OCI-LY7 (cell line): ENCODE measurements at regions not wholly inside any gene's neighbourhood (a gene's known extent, or its start where the extent isn't known, plus 50 kb on each side); places are given as distances from the start of the nearest gene placed in this dataset.

Experiments
- BruUV-seq: library from RNA; stranded (reverse); fragments of 400-500 nt; replicated peaks from 2 replicates; lab custom pipeline; 2021; lab: Mats Ljungman, UMichigan
- CTCF ChIA-PET: fragments of 300-600 bp; sonication (Branson Sonifier 250); formaldehyde crosslinking; loops from one replicate; lab custom pipeline; 2022; ENCODE audit warnings: antibody characterized with exemption; ENCODE audit not compliant: unreplicated experiment; lab: Charles Lee
- POLR2A ChIA-PET: fragments of 300-600 bp; sonication (Branson Sonifier 250); formaldehyde crosslinking; loops from one replicate; lab custom pipeline; 2022; ENCODE audit warnings: antibody characterized with exemption; lab: Charles Lee
- DNase-seq: peaks from one replicate; pipeline ENCODE4 v3.0.0-alpha.2; 2015; ENCODE audit warnings: low spot score
- H2AFZ ChIP-seq: fragments of 200-600 bp; sonication (generic), shearing (Covaris generic); 2 replicates; pipeline ENCODE4 v1.6.1; 2014; ENCODE audit warnings: mild to moderate bottlenecking, antibody characterized with exemption, low read length, moderate library complexity
- H3K27ac ChIP-seq: fragments of 200-600 bp; sonication (generic); 2 replicates; pipeline ENCODE4 v1.5.1; 2014; ENCODE audit warnings: mixed run types, low read depth, mild to moderate bottlenecking, moderate library complexity, low read length, inconsistent platforms; ENCODE audit not compliant: poor library complexity, severe bottlenecking
- H3K36me3 ChIP-seq: fragments of 200-600 bp; sonication (generic); 2 replicates; pipeline ENCODE4 v1.6.1; 2014; ENCODE audit warnings: mild to moderate bottlenecking, antibody characterized with exemption, low read length, moderate library complexity, mixed read lengths; ENCODE audit not compliant: insufficient read depth
- H3K4me1 ChIP-seq: fragments of 200-600 bp; sonication (generic); 2 replicates; pipeline ENCODE4 v1.5.1; 2014; ENCODE audit warnings: mild to moderate bottlenecking, low read length; ENCODE audit not compliant: insufficient read depth, poor library complexity, severe bottlenecking
- H3K4me2 ChIP-seq: fragments of 200-600 bp; sonication (generic); 2 replicates; pipeline ENCODE4 v1.6.1; 2014; ENCODE audit warnings: mild to moderate bottlenecking, low read length
- H3K4me3 ChIP-seq: fragments of 200-600 bp; sonication (generic); 2 replicates; pipeline ENCODE4 v1.5.1; 2014; ENCODE audit warnings: mild to moderate bottlenecking, low read depth, low read length; ENCODE audit not compliant: poor library complexity, severe bottlenecking
- H3K79me2 ChIP-seq: fragments of 200-600 bp; sonication (generic); 2 replicates; pipeline ENCODE4 v1.6.1; 2016; ENCODE audit warnings: low read depth, mild to moderate bottlenecking, low read length, moderate library complexity, mixed read lengths; ENCODE audit not compliant: insufficient read depth
- H3K9me2 ChIP-seq: fragments of 200-600 bp; sonication (generic); 2 replicates; pipeline ENCODE4 v1.6.1; 2016; ENCODE audit warnings: mild to moderate bottlenecking, low read length, mixed read lengths; ENCODE audit not compliant: insufficient read depth
- H3K9me3 ChIP-seq: fragments of 200-600 bp; sonication (generic); 2 replicates; pipeline ENCODE4 v1.6.1; 2014; ENCODE audit warnings: mild to moderate bottlenecking, mixed run types, low read length, mixed read lengths
- H4K20me1 ChIP-seq: fragments of 200-600 bp; sonication (generic); 2 replicates; pipeline ENCODE4 v1.6.1; 2014; ENCODE audit warnings: mild to moderate bottlenecking, antibody characterized with exemption, low read length, moderate library complexity, mixed read lengths; ENCODE audit not compliant: insufficient read depth
- EZH2phosphoT487 ChIP-seq: fragments of 200-600 bp; sonication (generic); IDR thresholded peaks from 2 replicates; pipeline ENCODE4 v1.6.1; 2018; ENCODE audit warnings: low read depth, borderline replicate concordance, mild to moderate bottlenecking, mixed run types, antibody characterized with exemption, low read length, moderate library complexity, mixed read lengths
- intact Hi-C: fragments of 100-400 bp; cut with micrococcal nuclease; formaldehyde crosslinking; loops from one replicate; pipeline ENCODE4 v1.10.0; 2022; ENCODE audit not compliant: unreplicated experiment
- TF ChIP-seq, protein P1 (sequence below): fragments of 200-600 bp; sonication (generic); conservative IDR thresholded peaks from 2 replicates; pipeline ENCODE4 v1.5.1; 2014; ENCODE audit warnings: mild to moderate bottlenecking, antibody characterized with exemption, low read length, moderate library complexity, mixed read lengths

DNA sequence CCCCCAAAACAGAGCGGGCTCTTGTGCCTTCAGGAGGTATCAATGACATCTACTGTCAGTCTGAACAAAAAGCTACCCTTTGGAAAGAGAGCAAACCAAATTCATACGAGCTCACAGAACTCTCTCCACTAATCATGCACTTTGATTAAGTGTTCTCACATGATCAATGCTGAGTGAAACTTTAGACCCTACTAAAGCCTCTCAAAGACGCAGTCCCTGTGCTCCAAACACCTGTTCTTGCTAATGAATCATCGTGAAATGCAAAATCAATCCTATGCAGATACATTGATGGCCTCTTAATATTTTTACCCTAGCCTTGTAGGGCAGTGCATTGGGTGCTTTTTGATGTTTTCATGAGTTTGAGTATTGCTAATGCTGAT lies 113.4 kb downstream of the ZBTB18 start:
- ChIA-PET CTCF (no interaction called here), POLR2A (no interaction called here)
- TF ChIP-seq, protein P1, sequence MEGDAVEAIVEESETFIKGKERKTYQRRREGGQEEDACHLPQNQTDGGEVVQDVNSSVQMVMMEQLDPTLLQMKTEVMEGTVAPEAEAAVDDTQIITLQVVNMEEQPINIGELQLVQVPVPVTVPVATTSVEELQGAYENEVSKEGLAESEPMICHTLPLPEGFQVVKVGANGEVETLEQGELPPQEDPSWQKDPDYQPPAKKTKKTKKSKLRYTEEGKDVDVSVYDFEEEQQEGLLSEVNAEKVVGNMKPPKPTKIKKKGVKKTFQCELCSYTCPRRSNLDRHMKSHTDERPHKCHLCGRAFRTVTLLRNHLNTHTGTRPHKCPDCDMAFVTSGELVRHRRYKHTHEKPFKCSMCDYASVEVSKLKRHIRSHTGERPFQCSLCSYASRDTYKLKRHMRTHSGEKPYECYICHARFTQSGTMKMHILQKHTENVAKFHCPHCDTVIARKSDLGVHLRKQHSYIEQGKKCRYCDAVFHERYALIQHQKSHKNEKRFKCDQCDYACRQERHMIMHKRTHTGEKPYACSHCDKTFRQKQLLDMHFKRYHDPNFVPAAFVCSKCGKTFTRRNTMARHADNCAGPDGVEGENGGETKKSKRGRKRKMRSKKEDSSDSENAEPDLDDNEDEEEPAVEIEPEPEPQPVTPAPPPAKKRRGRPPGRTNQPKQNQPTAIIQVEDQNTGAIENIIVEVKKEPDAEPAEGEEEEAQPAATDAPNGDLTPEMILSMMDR = no peak
- TF ChIP-seq EZH2phosphoT487 = no peak
- H3K4me1 ChIP-seq = no peaks in the 10 kb centered on the region
- H3K4me3 ChIP-seq = no peak overlapping the region
- no peak overlapping the region for H3K4me2 ChIP-seq
- no peaks in the 10 kb centered on the region for H3K9me2 ChIP-seq
- H3K36me3 ChIP-seq = no peaks in the 10 kb centered on the region
- no TSS peak for BruUV-seq
- no peaks in the 10 kb centered on the region for H4K20me1 ChIP-seq
- no peaks in the 10 kb centered on the region for H3K79me2 ChIP-seq
- DNase-seq = no peak
- intact Hi-C loops = no loop called here
- H3K9me3 ChIP-seq = no peaks in the 10 kb centered on the region
- H2AFZ ChIP-seq = no peak overlapping the region
- no peak overlapping the region for H3K27ac ChIP-seq

- H3K27ac ChIP-seq = no peak overlapping the region
These were observed 113.9 kb downstream of the ZBTB18 start for GRCh38 chr1:244165021-244165420.

DNA sequence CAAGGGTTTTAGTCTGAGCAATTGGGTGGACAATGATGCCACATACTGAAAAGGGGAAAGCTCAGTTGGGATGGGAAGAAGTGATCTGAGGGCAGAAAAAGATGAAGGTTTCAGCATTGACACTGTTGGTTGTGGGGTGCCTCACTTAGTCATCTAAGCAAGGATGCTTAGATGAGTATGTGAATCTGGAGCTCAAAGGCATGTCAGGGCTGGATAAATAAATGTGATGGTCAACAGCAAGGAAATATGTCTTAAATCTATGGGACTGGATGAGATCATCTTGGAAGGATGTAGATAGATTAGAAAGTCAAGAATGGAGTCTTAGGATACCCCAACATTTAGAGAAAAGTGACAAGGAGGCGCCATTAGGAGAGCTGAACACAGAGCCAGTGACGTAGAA lies 114.6 kb downstream of the ZBTB18 start:
- Histone ChIP-seq H3K4me1 (no peaks in the 10 kb centered on the region), H3K4me2 (no peak overlapping the region), H3K36me3 (no peaks in the 10 kb centered on the region), H3K79me2 (no peaks in the 10 kb centered on the region), H3K27ac (no peak overlapping the region), H3K9me3 (no peaks in the 10 kb centered on the region), H3K4me3 (no peak overlapping the region), H3K9me2 (no peaks in the 10 kb centered on the region), H4K20me1 (no peaks in the 10 kb centered on the region), H2AFZ (no peak overlapping the region)
- CTCF ChIA-PET = no interaction called here
- no TSS peak for BruUV-seq
- intact Hi-C loops = no loop called here
- POLR2A ChIA-PET = no interaction called here
- TF ChIP-seq, protein P1 = no peak
- TF ChIP-seq EZH2phosphoT487 = no peak
- DNase-seq = no peak

More at GRCh38 chr1:244165021-244165420, 113.9 kb downstream of the ZBTB18 start:
- Histone ChIP-seq H3K36me3 (no peaks in the 10 kb centered on the region), H3K4me3 (no peak overlapping the region), H3K9me2 (no peaks in the 10 kb centered on the region), H4K20me1 (no peaks in the 10 kb centered on the region), H2AFZ (no peak overlapping the region), H3K79me2 (no peaks in the 10 kb centered on the region), H3K4me2 (no peak overlapping the region), H3K9me3 (no peaks in the 10 kb centered on the region), H3K4me1 (no peaks in the 10 kb centered on the region)
- TF ChIP-seq, protein P1 = no peak
- TF ChIP-seq EZH2phosphoT487 = no peak
- no TSS peak for BruUV-seq
- DNase-seq = no peak
- ChIA-PET POLR2A (no interaction called here), CTCF (no interaction called here)
- intact Hi-C loops = no loop called here
